Left ventricle myocardium superior (tissue), 1 donor: ENCODE measurements at regions not wholly inside any gene's neighbourhood (a gene's known extent, or its start where the extent isn't known, plus 50 kb on each side); places are given as distances from the start of the nearest gene placed in this dataset.

ENCODE experiments used
- ATAC-seq: fragments of 200-7000 bp; cut with Tn5 transposase; one replicate; pipeline ENCODE4 v1.9.1; 2020; ENCODE audit warnings: mild to moderate bottlenecking, moderate library complexity
- DNase-seq: peaks from one replicate; pipeline ENCODE4 v3.0.0-alpha.2; 2020
- intact Hi-C: fragments of 100-400 bp; cut with micrococcal nuclease; formaldehyde crosslinking; loops from one replicate; pipeline ENCODE4 v1.11.0; 2022
- donor health status: DM: no; HTN: yes; CAD: no; lungs with severe emphysema.

DNA sequence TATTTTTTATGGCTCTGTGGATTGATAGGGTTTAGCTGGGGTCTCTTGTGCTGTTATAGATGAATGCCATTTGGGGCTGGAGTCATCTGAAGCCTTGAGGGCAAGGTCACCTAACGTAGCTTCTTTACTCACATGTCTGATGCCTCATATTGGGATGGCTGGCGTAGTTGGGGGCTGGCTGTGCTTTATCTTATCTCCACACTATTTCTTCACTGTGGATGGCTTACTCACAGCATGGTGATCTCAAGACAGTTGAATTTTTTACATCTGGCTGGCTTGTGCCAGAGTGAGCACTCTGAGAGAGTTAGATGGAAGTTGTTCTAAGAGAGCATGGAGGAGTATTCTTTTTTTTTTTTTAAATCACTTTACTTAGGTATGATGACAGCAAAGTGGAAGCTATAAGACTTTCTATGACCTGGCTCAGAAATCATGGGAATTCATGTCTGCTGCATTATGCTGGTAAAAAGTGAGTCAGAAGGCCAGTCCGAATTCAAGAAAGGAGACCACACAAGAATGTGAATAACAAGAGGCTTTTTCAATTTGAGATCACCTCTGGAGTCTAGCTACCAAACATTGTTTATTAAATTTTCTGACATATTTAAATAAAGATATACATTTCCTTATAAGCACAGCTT lies 252.4 kb upstream of the TPK1 start:
- intact Hi-C loops: no loop called here
- no peak for DNase-seq
- no peak for ATAC-seq

DNA sequence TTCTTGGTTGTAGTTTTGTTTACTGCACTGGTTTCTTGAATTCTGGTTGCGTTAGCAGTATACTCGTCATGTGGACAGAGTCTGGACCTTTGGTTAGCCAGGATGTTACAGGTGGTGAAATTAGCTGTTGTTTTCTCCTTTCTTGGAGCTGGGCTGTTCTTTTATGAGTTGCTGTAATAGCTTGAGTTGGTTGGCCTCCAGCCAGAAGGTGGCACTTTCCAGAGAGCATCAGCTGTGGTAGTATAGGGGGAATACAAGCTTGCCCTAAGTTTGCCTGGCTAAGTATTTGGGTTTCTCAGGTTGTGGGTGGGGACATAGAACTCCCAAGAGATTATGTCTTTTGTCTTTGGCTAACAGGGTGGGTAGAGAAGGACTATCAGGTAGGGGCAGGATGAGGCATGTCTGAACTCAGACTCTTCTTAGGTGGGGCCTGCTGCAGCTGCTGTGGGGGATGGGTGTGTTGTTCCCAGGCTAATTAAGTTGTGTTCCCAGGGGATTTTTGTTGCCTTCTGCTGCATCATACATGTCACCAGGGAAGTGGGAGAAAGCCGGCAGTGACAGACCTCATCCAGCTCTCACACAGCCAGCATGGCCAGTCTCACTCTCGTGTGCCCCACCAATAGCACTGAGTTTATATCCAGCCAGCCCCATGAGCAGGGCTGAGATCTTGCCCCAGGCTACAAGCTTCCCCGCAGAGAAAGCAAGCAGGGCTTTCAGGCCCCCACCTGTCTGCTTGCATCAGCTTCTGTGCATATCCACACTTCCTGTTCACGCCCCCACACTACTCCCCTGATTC lies 246.7 kb upstream of the TPK1 start:
- intact Hi-C loops: no loop called here
- ATAC-seq (no peak), DNase-seq (no peak)

DNA sequence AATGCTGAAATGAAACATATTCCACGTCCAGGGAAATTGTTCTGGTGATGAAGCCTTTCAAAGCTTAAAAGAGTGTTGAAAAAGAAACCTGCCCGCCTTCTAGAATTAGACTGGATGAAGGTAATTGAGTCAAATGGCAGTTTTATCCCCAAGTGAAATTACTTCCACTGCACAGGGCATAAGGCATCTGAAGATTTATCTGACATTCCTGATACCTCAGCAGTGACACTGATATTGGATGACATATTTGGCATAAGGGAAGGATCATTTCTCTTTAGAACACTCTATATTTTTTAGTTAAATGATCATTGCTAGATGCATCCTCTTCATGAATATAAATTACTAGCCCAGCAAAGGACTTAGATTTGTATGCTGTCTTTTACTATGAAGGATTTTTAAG lies 229.6 kb upstream of the TPK1 start:
- ATAC-seq: no peak
- intact Hi-C loops: no loop called here
- no peak for DNase-seq

DNA sequence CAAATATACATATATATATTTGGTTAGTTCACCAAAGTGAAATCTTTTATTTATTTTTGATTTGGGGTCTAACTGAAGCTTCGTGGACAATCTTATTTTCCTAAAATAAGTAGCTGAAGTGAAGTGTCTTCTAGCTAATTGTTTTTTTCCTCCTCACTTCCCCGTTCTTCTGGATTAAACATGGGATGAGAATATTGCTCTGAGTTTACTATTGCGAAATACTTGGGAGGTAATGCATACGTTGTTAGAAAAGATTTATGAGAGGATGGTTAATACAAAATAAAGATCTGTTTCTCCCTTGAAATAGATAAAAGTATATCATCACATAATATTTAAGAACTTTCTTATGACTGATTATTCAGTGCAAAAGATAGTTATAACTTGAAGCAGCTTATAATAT lies 228.3 kb upstream of the TPK1 start:
- intact Hi-C loops: no loop called here
- ATAC-seq (no peak), DNase-seq (no peak)

DNA sequence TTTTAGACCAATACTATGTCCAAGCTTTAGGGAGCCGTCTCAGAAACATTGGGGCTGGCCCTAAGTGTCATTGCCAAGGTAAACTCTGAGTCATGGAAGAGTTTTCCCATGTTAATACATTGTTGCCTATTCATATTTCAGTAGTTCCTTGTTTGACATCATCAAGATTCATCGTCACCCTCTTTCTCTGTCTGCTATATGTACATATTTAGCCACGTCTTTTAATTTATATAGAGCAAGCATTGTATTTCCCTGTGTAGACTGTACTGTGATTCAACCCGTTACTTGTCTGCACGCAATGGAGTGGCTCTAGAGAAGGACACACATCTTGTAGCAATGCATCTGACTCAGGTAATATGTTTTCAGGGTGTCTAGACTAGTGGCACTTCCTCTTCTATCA lies 217.9 kb upstream of the TPK1 start:
- intact Hi-C loops: no loop called here
- DNase-seq: no peak
- no peak for ATAC-seq

DNA sequence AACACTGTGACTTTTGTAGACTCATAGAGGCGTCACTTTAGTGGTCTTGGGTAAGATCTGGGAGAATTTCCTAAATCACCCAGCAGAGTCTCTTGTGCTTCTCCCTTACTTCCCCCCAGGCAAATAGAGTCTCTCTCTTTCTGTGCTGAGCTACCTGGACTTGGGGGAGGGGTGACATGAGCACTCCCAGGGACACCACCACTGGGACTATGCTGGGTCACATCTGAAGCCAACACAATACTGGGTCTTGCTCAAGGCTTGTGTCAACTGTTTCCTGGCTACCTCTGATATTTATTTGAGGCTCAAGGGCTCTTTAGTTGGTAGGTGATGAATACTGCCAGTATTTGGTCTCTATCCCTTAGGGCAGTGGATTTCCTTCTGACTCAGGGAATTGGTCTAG lies 214.6 kb upstream of the TPK1 start:
- no peak for ATAC-seq
- intact Hi-C loops: no loop called here

DNA sequence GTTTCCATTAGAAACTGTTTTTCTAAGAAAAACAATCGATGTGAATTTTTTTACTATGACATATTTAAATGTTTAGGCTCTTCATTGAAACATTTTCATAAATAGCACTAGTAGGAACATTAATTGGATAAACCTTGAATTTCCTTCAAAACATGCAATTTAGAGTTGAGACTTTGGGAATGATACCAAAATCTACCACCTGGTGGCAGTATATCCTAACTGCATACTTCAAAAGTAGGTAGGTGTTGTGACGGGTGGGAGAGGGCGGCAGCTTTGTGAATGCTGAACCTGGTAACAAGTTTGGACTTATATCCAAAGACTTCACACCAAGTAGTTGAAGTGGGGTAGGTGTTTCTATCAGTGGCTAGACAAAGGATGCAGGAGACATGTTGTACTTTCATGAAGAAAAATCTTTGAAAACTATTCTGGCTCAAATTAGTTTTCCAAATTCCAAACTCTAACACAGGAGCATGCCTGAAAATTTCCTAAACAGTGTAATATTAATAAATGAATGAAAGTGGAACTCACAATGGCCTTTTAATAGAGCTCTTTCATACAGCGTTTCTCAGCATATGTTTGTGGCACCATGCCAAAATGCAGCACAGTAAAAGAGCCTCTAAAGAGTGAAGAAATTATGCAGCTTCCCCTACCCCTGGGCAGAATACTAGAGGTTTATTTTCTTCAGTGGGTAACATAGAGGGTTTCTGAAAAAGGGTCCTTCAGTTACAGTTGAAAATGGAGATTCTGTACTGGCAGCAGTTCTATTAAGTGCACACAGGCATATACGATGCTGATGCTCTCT lies 201.0 kb upstream of the TPK1 start:
- intact Hi-C loops: no loop called here
- ATAC-seq (no peak), DNase-seq (no peak)

More for the DNA sequence above, 214.6 kb upstream of the TPK1 start:
- DNase-seq: no peak

DNA sequence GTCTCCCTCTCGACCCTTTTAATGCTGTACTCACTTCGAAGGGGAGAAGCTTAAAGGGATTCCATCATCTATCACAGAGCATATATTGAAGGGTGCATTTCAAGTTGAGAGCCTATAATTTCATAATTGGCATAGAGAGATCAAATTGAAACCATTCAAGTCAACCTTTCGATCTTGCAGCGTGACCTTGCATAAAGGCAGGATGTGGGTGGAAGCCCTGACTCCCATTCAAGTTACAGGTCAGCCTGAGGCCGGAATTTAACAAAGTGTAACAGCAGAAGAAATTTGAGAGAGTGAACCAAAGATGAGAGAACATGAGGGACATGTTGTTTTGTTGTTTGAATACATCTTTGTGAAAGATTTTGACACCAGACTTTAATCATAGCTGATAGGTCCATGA lies 195.3 kb upstream of the TPK1 start:
- DNase-seq: no peak
- intact Hi-C loops: no loop called here
- no peak for ATAC-seq

DNA sequence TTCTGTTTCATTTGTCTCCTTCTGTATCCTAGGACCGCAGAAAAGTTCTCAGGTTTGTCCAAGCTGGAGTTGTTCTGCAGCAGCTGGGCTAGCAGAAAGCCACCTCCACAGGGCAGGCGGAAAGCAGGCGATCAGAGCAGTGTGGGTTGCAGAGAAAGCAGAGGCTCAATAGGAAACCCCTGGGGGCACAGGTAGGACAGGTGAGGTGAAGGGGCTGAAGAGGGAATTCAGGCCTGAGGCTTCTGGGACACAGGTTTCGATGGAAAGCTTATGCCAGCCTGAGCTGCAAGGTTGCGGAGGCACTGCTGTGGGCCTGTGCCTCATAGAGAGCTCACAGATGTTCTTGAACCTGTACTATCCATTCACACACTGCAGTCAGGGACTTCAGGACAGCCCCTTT lies 194.9 kb upstream of the TPK1 start:
- intact Hi-C loops: no loop called here
- DNase-seq (no peak), ATAC-seq (no peak)

DNA sequence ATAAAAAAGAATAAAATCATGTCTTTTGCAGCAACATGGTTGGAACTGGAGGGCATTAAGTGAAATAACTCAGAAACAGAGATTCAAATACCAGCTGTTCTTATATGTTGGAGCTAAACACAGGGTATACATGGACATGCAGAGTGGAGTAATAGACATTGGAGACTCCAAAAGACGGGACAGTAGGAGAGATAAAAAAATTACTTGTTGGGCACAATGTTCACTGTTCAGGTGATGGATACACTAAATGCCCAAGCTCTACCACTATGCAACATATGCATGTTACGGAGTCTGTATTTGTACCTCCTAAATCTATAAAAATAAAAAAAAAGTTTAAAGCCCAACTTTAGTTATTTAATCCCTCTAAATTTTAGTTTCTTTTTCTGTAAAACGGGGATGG lies 184.6 kb upstream of the TPK1 start:
- intact Hi-C loops: no loop called here

DNA sequence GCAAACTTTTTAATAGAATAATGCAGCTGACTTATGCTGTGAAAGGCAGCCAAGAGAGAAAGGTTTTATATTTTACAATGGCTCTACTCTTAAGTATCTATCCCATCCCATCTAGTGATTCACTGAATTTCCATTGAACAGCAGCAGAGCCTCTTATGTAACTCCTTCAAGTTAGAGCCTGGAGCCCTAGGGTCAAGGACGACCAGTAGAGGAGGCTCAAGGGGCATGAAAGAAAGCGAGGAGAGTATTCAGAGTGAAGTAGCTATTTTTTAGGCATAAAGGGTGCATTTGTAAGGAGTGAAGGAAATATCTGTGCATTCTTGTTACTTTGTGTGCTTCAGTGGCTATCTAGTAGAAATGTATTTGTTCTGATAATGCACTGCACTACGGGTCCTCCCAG lies 180.2 kb upstream of the TPK1 start:
- intact Hi-C loops: no loop called here
- DNase-seq (no peak), ATAC-seq (no peak)

More for the DNA sequence above, 184.6 kb upstream of the TPK1 start:
- no peak for ATAC-seq
- DNase-seq: no peak

DNA sequence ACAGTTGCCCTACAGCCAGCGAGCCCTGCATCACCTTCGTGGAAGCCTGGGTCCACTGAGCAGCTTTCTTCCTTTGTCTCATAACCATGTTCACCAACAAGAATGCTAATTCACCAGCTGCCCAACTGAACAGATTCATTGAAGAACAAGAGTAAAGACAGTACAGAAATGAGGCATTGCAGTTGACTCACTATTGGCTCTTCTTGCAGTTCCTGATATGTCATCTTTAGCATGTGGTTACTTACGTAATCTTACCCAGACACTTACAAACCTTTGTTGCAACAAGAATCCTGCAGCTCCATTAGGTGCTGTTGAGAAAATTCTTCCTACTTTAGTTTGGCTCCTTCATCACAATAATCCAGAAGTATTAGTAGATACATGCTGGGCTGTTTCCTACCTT lies 174.0 kb upstream of the TPK1 start:
- intact Hi-C loops: no loop called here
- ATAC-seq (no peak), DNase-seq (no peak)

DNA sequence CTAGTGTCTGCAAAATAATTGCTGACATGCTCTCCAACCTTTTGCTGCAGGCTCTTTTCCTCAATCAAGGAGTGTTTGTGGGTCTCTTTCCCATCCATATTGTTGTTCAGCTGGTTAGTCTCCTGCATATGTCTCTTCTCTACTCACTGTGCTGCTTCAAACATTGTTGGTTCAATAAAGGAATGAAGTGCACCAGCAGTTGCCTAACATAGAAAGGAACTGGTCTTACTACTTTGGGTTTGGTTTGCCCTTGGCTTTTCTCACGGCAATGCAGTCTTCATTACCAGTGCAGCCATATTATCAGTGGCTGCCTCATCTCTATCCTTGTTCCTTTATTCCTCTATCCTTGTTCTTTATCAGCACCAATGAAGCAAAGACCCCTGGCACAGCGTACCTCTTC lies 169.7 kb upstream of the TPK1 start:
- ATAC-seq: no peak
- intact Hi-C loops: no loop called here
- no peak for DNase-seq

DNA sequence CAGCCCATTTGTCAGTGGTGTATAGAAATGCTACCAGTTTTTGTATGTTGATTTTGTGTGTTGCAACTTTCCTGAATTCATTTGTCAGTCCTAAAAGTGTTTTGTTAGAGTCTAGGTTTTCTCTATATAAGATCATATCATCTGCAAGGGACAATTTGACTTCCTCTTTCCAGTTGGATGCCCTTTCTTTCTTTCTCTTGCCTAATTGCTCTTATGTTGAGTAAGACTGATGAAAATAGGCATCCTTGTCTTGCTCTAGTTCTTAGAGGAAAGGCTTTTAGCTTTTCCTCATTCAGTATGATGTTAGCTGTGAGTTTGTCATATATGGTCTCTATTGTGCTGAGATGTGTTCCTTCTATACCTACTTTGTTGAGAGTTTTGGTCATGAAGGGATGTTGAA lies 161.7 kb upstream of the TPK1 start:
- no peak for ATAC-seq
- DNase-seq: no peak
- intact Hi-C loops: no loop called here

DNA sequence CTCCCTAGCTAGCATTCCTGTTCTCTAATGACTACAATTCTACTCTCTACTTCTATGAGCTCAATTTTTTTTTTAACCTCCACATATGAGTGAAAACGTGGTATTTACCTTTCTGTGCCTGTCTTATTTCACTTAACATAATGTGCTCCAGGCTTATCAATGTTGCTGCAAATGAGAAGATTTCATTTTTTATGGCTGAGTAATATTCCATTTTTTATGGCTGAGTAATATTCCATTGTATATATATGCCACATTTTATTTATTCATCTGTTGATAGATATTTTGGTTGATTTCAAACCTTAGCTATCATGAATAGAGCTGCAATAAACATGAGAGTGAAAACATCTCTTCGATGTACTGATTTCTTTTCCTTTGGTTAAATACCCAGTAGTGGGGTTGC lies 159.6 kb upstream of the TPK1 start:
- no peak for ATAC-seq
- intact Hi-C loops: no loop called here
- DNase-seq: no peak

DNA sequence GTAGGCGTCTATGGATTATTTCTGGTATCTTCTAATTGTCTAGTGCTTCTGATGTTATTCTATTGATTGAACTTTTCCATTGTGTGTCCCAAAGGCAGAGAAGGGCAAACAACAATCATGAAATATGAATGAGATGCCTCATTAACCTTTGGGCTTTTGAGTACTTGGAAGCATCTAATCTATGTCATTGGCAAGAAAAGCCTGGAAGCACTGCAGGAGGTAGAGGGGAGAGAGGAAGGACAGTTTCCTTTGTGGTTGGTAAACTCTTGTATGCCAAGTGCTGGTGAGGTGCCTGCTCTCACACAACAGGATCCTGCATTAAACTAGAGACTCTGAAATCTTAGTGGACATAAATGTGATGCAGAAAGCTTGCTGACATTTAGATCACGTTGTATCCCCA lies 155.2 kb upstream of the TPK1 start:
- intact Hi-C loops: no loop called here
- ATAC-seq: no peak
- DNase-seq: no peak

DNA sequence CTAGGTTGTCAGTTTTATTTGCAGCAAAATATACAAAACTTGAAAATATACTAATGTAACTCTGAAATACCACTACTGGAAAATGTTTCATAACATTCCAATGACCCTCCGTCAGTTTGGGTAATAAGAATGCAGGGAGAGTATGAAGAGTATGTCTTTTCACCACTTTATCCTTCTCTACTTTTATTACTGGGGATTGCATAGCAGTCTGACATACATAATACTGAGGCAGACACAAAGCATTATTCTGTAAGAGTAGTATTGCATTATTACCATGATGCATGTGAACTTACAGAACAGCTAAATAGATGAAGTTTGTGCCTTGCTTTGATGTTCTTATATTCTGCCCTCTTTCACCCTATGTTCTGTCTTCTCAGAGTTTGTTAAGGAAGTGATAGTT lies 151.8 kb upstream of the TPK1 start:
- intact Hi-C loops: no loop called here
- no peak for ATAC-seq
- DNase-seq: no peak

DNA sequence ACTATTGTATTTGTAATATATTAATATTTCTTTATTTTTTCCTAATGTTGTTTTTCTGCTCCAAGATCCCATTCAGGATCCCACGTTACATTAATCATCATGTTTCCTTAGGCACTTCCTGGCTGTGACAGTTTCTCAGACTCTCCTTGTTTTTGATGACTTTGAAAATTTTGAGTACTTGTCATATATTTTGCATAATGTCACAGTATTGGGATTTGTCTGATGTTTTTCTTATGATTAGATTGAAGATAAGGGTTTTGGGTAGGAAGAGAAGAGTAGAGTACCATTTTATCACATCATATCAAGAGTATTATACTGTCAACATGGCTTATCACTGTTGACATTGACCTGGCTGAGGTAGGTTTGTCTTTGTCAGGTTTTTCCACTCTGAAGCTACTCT lies 146.3 kb upstream of the TPK1 start:
- DNase-seq (no peak), ATAC-seq (no peak)
- intact Hi-C loops: no loop called here

DNA sequence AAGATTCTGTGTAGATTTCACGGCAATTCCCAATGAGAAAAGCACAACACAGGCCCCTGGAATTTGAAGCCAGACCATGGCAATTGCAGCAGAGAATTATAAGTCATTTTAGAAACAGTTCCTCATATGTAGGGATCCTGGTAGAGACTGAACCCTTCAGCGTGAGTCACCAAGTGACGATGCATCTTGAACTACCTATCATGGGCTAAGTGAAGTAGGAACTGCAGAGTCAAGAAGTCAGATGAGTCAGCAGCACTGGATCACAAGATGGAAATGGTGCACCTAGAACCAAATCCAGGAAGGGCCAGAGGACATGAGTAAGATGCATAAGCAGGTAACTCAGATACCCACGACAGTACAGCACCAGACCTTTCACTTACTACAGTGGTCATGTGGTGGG lies 140.0 kb upstream of the TPK1 start:
- no peak for ATAC-seq
- DNase-seq: no peak
- intact Hi-C loops: no loop called here

DNA sequence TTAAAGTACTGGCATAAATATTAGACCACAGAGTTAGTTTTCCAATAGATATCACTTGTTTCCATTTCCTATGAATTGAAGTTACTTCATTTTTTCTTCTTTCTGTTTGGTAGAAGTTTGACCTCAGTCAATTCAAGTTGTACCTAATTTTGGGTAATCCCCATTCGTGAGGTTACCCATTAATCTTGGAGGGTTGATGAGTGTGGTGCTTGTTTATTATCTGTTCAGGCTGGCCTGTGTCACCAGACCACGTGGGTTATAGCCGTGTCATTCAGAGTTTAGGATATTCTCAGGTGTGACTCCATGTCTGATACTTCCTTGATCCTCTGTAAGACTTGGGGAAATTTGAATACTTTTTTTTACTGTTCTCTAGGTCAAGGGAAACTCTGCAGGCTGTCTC lies 133.9 kb upstream of the TPK1 start:
- intact Hi-C loops: no loop called here
- DNase-seq (no peak), ATAC-seq (no peak)

DNA sequence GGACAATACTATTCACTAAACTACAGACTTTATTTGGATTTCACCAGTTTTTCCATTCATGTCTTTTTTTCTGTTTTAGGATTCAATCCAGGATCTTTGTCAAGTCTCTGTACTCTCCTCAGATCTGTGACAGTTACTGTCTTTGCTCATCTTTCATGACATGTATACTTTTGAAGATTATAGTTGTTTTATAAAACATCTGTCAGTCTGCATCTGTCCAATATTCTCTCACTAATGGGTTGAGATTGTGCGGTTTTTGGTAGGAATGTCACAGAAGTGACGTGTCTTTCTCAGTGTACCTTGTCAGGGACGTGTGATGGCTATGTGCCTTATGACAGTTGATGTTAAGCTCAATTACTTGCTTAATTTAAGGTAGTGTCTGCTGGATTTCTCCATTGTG lies 124.9 kb upstream of the TPK1 start:
- ATAC-seq: no peak
- no peak for DNase-seq
- intact Hi-C loops: no loop called here
